SK-MEL-5 (cell line): ENCODE measurements at regions not wholly inside any gene's neighbourhood (a gene's known extent, or its start where the extent isn't known, plus 50 kb on each side); places are given as distances from the start of the nearest gene placed in this dataset.

Experiments used
- DNase-seq: peaks from one replicate; pipeline ENCODE4 v3.0.0-alpha.2; 2016; ENCODE audit warnings: low read depth, low spot score
- in situ Hi-C: cut with HindIII; loops from 2 replicates; pipeline ENCODE4 v1.10.0; 2016; ENCODE audit warnings: low sequenced_read_pairs, high pct_unique_total_duplicates, low pct_unique_long_range_greater_than_20kb

GRCh38 chrX:13374364-13374763, 54.5 kb upstream of the ATXN3L start:
- in situ Hi-C loops: no loop called here
- DNase-seq: no peak

- DNase-seq: no peak
- in situ Hi-C loops: no loop called here
Observed at GRCh38 chrX:13373431-13374187, 53.8 kb upstream of the ATXN3L start.

GRCh38 chrX:13373027-13373426, 53.2 kb upstream of the ATXN3L start:
- in situ Hi-C loops: no loop called here
- DNase-seq: no peak

GRCh38 chrX:13372203-13372980, 52.5 kb upstream of the ATXN3L start:
- in situ Hi-C loops: no loop called here
- no peak for DNase-seq

GRCh38 chrX:13371186-13371585, 51.3 kb upstream of the ATXN3L start:
- DNase-seq: no peak
- in situ Hi-C loops: no loop called here

GRCh38 chrX:13370713-13371112, 50.9 kb upstream of the ATXN3L start:
- in situ Hi-C loops: no loop called here
- no peak for DNase-seq
